A549 (cell line): ENCODE measurements at regions not wholly inside any gene's neighbourhood (a gene's known extent, or its start where the extent isn't known, plus 50 kb on each side); places are given as distances from the start of the nearest gene placed in this dataset.

ENCODE experiments used
- JUN ChIP-seq, 2 experiments: fragments of >200 bp; sonication (Bioruptor Twin); formaldehyde crosslinking; IDR thresholded peaks; 2 replicates in 1 of 2; 3 replicates in 1 of 2; pipeline ENCODE4 v1.6.1; 2016 to 2017
- RCOR1 ChIP-seq: fragments of 150-350 bp; IDR thresholded peaks from 2 replicates; pipeline ENCODE4 v1.6.1; 2014; ENCODE audit warnings: antibody characterized with exemption, low read length, low read depth
- RFX5 ChIP-seq: fragments of 450-650 bp; IDR thresholded peaks from 2 replicates; pipeline ENCODE4 v1.7.1; 2014; ENCODE audit warnings: antibody characterized with exemption, mild to moderate bottlenecking, moderate library complexity
- SMC3 ChIP-seq: fragments of >200 bp; sonication (Bioruptor Twin); formaldehyde crosslinking; IDR thresholded peaks from 3 replicates; pipeline ENCODE4 v1.6.1; 2018; ENCODE audit warnings: inconsistent platforms
- TF ChIP-seq, protein P1 (sequence below): fragments of >200 bp; sonication (Bioruptor Twin); formaldehyde crosslinking; IDR thresholded peaks from 3 replicates; pipeline ENCODE4 v1.5.1; 2016
- TF ChIP-seq, protein P2 (sequence below): fragments of 200-600 bp; sonication (generic); IDR thresholded peaks from 2 replicates; pipeline ENCODE4 v1.6.1; 2016; ENCODE audit warnings: antibody characterized with exemption, mild to moderate bottlenecking, moderate library complexity
- TF ChIP-seq, protein P3 (sequence below): fragments of 150-350 bp; IDR thresholded peaks from 2 replicates; pipeline ENCODE4 v1.6.1; 2014; ENCODE audit warnings: low read depth, mild to moderate bottlenecking, low read length

DNA sequence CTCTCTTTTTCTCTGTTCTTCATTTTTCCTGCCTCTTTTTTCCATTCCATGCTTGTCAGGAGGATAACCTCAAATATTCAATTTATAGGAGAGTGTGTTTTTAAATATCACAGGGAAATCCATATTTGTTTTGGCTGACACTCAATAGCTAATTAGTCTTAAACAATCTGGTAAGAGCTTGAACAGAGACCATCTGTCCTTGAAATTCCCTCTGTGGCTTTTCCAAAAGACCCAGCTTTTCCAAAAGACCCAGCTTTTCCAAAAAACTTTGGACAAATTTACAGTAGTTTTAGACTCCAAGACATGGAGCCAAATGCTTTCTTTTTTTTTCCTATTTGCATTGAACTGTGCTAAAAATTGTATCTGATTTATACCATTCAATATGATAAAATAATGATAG lies 127.4 kb upstream of the FAM83B start:
- TF ChIP-seq, protein P1, sequence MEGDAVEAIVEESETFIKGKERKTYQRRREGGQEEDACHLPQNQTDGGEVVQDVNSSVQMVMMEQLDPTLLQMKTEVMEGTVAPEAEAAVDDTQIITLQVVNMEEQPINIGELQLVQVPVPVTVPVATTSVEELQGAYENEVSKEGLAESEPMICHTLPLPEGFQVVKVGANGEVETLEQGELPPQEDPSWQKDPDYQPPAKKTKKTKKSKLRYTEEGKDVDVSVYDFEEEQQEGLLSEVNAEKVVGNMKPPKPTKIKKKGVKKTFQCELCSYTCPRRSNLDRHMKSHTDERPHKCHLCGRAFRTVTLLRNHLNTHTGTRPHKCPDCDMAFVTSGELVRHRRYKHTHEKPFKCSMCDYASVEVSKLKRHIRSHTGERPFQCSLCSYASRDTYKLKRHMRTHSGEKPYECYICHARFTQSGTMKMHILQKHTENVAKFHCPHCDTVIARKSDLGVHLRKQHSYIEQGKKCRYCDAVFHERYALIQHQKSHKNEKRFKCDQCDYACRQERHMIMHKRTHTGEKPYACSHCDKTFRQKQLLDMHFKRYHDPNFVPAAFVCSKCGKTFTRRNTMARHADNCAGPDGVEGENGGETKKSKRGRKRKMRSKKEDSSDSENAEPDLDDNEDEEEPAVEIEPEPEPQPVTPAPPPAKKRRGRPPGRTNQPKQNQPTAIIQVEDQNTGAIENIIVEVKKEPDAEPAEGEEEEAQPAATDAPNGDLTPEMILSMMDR, result no peak
- TF ChIP-seq JUN (IDR thresholded peaks at IDR 0.05), result no peak
- no peak for TF ChIP-seq RFX5
- TF ChIP-seq RCOR1, result no peak
- TF ChIP-seq, protein P2, sequence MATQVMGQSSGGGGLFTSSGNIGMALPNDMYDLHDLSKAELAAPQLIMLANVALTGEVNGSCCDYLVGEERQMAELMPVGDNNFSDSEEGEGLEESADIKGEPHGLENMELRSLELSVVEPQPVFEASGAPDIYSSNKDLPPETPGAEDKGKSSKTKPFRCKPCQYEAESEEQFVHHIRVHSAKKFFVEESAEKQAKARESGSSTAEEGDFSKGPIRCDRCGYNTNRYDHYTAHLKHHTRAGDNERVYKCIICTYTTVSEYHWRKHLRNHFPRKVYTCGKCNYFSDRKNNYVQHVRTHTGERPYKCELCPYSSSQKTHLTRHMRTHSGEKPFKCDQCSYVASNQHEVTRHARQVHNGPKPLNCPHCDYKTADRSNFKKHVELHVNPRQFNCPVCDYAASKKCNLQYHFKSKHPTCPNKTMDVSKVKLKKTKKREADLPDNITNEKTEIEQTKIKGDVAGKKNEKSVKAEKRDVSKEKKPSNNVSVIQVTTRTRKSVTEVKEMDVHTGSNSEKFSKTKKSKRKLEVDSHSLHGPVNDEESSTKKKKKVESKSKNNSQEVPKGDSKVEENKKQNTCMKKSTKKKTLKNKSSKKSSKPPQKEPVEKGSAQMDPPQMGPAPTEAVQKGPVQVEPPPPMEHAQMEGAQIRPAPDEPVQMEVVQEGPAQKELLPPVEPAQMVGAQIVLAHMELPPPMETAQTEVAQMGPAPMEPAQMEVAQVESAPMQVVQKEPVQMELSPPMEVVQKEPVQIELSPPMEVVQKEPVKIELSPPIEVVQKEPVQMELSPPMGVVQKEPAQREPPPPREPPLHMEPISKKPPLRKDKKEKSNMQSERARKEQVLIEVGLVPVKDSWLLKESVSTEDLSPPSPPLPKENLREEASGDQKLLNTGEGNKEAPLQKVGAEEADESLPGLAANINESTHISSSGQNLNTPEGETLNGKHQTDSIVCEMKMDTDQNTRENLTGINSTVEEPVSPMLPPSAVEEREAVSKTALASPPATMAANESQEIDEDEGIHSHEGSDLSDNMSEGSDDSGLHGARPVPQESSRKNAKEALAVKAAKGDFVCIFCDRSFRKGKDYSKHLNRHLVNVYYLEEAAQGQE, result no peak
- TF ChIP-seq, protein P3, sequence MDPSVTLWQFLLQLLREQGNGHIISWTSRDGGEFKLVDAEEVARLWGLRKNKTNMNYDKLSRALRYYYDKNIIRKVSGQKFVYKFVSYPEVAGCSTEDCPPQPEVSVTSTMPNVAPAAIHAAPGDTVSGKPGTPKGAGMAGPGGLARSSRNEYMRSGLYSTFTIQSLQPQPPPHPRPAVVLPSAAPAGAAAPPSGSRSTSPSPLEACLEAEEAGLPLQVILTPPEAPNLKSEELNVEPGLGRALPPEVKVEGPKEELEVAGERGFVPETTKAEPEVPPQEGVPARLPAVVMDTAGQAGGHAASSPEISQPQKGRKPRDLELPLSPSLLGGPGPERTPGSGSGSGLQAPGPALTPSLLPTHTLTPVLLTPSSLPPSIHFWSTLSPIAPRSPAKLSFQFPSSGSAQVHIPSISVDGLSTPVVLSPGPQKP, result no peak
- TF ChIP-seq SMC3, result no peak
